ENCODE measurements at regions not wholly inside any gene's neighbourhood (a gene's known extent, or its start where the extent isn't known, plus 50 kb on each side); places are given as distances from the start of the nearest gene placed in this dataset.
"Not testable (repeated sequence)": the region's sequence is repeated elsewhere in the genome, so short reads cannot be mapped to it uniquely, and the experiment has no call there.

DNA sequence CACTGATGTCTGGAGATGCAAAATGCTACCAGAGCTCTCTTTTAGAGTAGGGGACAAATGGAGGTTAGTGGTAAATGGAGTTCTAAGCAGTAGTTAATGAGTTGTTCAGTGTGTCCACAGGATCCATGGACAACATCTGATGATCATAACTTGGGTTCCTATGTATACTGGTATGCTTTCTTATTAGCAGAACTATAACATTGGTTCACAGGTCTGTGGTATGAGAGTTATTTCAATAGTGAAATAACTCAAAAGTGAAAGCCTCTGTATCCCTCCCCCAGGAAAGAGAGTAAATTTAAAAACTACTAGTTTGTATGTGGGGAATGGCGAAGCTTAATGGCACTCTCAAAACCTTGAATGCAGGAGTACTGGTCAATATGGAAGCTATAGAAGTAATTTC lies 363.5 kb upstream of the EMCN start:
- H3K9me3 ChIP-seq (ENCODE audit: control insufficient read depth, insufficient read depth, low read depth, low read length): no peaks in the 10 kb centered on the region

DNA sequence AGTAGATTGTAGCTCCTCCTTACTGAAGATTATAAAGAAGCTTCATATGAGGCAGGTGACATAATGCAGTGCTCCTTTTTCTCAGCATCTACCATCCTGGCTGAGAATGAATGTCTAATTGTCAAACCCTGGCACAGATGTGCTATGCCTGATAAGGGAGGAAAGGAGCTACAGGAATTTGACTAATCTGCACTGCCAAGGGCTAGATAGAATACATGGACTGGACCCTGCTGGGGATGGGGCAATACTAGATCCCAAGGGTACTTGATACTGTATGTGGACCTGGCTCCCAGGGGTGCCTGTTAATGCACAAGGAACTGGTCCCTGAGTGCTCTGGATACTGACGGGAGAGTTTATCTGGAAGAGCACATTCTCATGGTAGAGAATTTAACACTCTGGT lies 362.2 kb upstream of the EMCN start:
- no peaks in the 10 kb centered on the region for H3K36me3 ChIP-seq (ENCODE audit: control insufficient read depth, insufficient read depth, low read length)
- no peak overlapping the region for H3K9ac ChIP-seq (ENCODE audit: low read length)
- H3K27me3 ChIP-seq (ENCODE audit: control insufficient read depth, insufficient read depth, low read length): no peaks in the 10 kb centered on the region
- no peak overlapping the region for H3K27ac ChIP-seq (ENCODE audit: low read depth, low read length)
- H3K4me1 ChIP-seq (ENCODE audit: control insufficient read depth, insufficient read depth, low read length): 0 out of 2 replicates have a peak, but pooled peaks cover 3% of the 10 kb centered on the region
- no peak overlapping the region for H3K4me3 ChIP-seq (ENCODE audit: low read depth, low read length)
- H3K9me3 ChIP-seq (ENCODE audit: control insufficient read depth, insufficient read depth, low read depth, low read length): no peaks in the 10 kb centered on the region

More for the DNA sequence above, 363.5 kb upstream of the EMCN start:
- Histone ChIP-seq H3K4me3 (ENCODE audit: low read depth, low read length) (no peak overlapping the region), H3K36me3 (ENCODE audit: control insufficient read depth, insufficient read depth, low read length) (no peaks in the 10 kb centered on the region), H3K9ac (ENCODE audit: low read length) (no peak overlapping the region), H3K4me1 (ENCODE audit: control insufficient read depth, insufficient read depth, low read length) (0 out of 2 replicates have a peak, but pooled peaks cover 3% of the 10 kb centered on the region), H3K27me3 (ENCODE audit: control insufficient read depth, insufficient read depth, low read length) (no peaks in the 10 kb centered on the region), H3K27ac (ENCODE audit: low read depth, low read length) (no peak overlapping the region)

DNA sequence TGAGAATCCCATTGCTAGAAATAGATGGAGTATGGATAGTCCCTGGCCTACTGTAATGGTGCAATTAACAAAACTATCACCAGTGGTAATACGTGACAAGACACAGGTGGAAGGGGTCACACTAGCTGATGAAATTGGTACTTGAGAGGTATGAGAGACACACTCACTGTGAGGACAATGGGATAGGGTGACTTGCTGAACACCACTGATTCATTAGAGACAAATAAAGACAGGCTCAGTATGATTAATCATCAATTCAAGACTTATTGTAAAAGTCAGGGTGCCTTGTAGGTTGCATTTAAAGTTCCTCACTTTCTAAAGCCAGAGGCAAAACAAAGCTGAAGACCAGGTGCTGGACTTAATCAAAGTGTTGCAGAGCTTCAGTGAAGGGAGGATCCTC lies 361.6 kb upstream of the EMCN start:
- H3K27me3 ChIP-seq (ENCODE audit: control insufficient read depth, insufficient read depth, low read length): no peaks in the 10 kb centered on the region
- H3K4me1 ChIP-seq (ENCODE audit: control insufficient read depth, insufficient read depth, low read length): 0 out of 2 replicates have a peak, but pooled peaks cover 3% of the 10 kb centered on the region
- H3K9me3 ChIP-seq (ENCODE audit: control insufficient read depth, insufficient read depth, low read depth, low read length): no peaks in the 10 kb centered on the region
- no peak overlapping the region for H3K9ac ChIP-seq (ENCODE audit: low read length)
- H3K4me3 ChIP-seq (ENCODE audit: low read depth, low read length): no peak overlapping the region
- no peaks in the 10 kb centered on the region for H3K36me3 ChIP-seq (ENCODE audit: control insufficient read depth, insufficient read depth, low read length)
- H3K27ac ChIP-seq (ENCODE audit: low read depth, low read length): no peak overlapping the region

DNA sequence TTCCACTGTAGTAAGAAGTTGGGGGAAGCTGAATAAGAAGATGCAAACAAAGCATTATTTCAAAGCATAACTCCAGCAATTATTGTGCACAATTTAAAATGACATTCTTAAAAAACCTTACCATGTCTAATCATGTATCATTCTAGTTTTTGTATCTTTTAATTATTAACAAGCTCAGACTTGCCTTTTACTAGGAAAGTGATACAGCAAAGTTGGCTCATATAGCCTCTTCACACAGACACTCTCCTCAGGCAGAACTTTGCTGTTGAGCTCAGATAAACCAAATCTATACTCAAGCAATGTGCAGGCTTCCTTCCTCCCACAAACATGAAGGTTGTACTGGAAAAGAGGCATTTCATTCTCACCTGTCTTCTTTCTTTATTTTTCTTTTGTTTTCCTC lies 358.7 kb upstream of the EMCN start:
- H3K27ac ChIP-seq (ENCODE audit: low read depth, low read length): no peak overlapping the region
- H3K9ac ChIP-seq (ENCODE audit: low read length): no peak overlapping the region
- peaks cover 7% of the 10 kb centered on the region; the same call in 1 of the 2 replicates for H3K4me1 ChIP-seq (ENCODE audit: control insufficient read depth, insufficient read depth, low read length)
- no peaks in the 10 kb centered on the region for H3K27me3 ChIP-seq (ENCODE audit: control insufficient read depth, insufficient read depth, low read length)
- no peaks in the 10 kb centered on the region for H3K36me3 ChIP-seq (ENCODE audit: control insufficient read depth, insufficient read depth, low read length)
- H3K9me3 ChIP-seq (ENCODE audit: control insufficient read depth, insufficient read depth, low read depth, low read length): no peaks in the 10 kb centered on the region
- H3K4me3 ChIP-seq (ENCODE audit: low read depth, low read length): no peak overlapping the region

DNA sequence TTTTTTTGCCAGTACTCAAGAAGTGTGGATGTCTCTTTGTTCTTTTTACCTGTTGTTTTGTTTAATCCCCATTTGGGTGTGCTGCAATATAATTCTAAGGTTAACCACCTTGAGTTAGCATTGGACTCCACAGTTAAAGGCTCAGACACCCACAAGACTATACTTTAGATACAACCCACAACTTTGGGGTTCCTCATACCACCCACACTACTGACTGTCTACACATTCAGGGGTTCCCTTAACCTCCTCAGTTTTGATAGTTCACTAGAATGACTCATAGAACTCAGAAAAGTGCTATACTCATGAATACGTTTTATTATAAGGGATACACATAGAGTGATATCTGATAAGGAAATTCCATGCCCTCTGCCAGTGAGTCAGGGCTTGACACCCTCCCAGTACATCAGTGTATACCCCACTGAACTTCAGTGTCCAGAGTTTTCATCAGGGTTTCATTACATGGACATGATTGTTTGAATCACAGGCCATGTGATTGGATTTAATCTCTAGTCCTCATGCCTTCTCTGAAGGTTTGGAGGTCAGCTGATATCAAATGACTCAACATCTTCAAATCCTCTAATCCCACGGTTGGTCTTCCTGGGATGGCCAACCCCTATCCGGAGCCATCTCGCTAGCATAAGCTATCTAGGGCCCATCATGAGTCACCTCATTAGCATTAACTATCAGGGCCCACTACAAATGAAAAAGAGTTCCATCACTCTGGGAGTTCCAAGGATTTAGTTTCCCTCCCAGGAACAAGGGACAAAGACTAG lies 357.7 kb upstream of the EMCN start:
- Histone ChIP-seq H3K9me3 (ENCODE audit: control insufficient read depth, insufficient read depth, low read depth, low read length) (no peaks in the 10 kb centered on the region), H3K27ac (ENCODE audit: low read depth, low read length) (no peak overlapping the region), H3K4me1 (ENCODE audit: control insufficient read depth, insufficient read depth, low read length) (peaks cover 7% of the 10 kb centered on the region; the same call in 1 of the 2 replicates), H3K9ac (ENCODE audit: low read length) (no peak overlapping the region), H3K36me3 (ENCODE audit: control insufficient read depth, insufficient read depth, low read length) (no peaks in the 10 kb centered on the region), H3K27me3 (ENCODE audit: control insufficient read depth, insufficient read depth, low read length) (no peaks in the 10 kb centered on the region), H3K4me3 (ENCODE audit: low read depth, low read length) (no peak overlapping the region)

DNA sequence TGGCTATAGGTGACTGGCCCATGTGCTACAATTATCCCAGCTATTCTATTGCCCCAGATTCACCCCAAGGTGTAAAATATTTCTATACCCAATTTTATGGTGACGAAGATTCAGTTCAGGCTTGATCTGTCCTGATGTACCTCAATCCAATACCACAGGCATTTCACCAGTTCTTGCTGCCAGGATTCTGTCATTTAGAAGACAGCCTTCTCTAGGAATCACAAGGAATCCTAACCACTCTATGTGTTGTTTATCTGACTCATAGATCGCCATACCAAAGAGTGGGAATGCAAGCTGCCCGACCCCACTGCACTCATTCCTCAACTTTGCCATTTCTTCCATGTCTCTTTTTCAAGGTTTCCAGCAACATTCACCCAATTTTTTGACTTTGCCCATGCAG lies 355.0 kb upstream of the EMCN start:
- Histone ChIP-seq H3K9ac (ENCODE audit: low read length) (no peak overlapping the region), H3K36me3 (ENCODE audit: control insufficient read depth, insufficient read depth, low read length) (no peaks in the 10 kb centered on the region), H3K4me3 (ENCODE audit: low read depth, low read length) (no peak overlapping the region), H3K9me3 (ENCODE audit: control insufficient read depth, insufficient read depth, low read depth, low read length) (no peaks in the 10 kb centered on the region), H3K27ac (ENCODE audit: low read depth, low read length) (no peak overlapping the region), H3K27me3 (ENCODE audit: control insufficient read depth, insufficient read depth, low read length) (no peaks in the 10 kb centered on the region), H3K4me1 (ENCODE audit: control insufficient read depth, insufficient read depth, low read length) (peaks cover 14% of the 10 kb centered on the region; the same call in 1 of the 2 replicates)

DNA sequence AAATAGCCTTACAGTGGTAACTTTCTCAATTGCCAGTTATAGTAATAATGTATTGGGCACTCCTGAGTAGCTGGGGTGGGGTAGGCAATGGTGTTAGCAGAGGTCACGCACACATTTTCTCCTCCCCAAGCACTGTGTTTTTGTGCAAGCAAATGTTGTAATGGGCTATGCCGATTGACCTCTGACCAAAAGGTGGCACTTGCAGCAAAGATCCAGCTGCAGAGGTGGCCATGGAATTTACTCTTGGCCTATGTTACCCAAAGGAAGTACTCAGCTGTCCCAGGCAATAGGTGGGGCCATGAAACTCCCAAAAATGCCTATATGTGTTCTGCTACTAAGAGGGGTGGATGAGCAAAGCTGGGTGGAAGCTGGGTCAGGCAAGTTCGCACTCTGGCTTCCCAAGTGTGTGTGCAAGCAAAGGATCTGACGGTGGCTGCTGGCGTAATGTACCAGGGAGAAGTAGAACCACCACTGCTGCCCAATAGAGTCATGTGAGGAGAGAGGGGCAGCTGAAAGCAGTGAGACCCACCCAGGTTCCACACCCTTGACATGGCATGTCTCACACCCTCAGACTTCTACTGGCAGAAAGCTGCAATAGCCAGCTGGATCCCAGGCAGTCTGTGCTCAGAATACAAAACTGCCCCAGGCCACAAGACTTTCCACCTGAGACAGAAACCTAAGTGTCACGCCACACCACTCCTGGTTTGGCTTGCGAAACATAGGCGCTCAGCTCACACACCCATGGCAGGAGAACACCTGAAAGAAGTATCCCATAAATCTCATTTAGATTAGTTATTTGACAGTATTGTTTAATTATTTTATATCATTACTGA lies 353.3 kb upstream of the EMCN start:
- Histone ChIP-seq H3K4me1 (ENCODE audit: control insufficient read depth, insufficient read depth, low read length) (peaks cover 14% of the 10 kb centered on the region; the same call in 1 of the 2 replicates), H3K36me3 (ENCODE audit: control insufficient read depth, insufficient read depth, low read length) (no peaks in the 10 kb centered on the region), H3K9me3 (ENCODE audit: control insufficient read depth, insufficient read depth, low read depth, low read length) (no peaks in the 10 kb centered on the region), H3K4me3 (ENCODE audit: low read depth, low read length) (no peak overlapping the region), H3K27me3 (ENCODE audit: control insufficient read depth, insufficient read depth, low read length) (no peaks in the 10 kb centered on the region), H3K27ac (ENCODE audit: low read depth, low read length) (no peak overlapping the region), H3K9ac (ENCODE audit: low read length) (no peak overlapping the region)

DNA sequence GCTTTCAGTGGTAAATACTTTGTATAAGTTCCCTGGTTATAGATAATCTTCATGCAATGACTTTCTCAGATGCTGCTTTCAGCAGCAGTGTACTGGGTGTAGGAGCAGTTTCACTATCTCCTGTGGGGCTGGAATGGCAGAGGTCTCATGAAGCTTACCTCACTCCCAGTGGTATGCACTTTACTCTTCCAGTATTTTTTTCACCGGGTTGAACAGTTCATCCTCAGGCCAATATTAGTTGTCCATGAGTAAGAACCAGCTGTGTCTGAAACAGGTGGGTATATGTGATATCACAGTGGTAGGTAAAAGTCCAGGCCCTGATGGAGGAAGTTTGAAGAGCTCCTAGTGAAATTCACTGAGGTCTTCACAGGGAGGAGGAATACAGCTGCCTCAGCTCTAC lies 351.5 kb upstream of the EMCN start:
- Histone ChIP-seq H3K9ac (ENCODE audit: low read length) (no peak overlapping the region), H3K36me3 (ENCODE audit: control insufficient read depth, insufficient read depth, low read length) (no peaks in the 10 kb centered on the region), H3K9me3 (ENCODE audit: control insufficient read depth, insufficient read depth, low read depth, low read length) (no peaks in the 10 kb centered on the region), H3K27me3 (ENCODE audit: control insufficient read depth, insufficient read depth, low read length) (no peaks in the 10 kb centered on the region), H3K4me3 (ENCODE audit: low read depth, low read length) (no peak overlapping the region), H3K27ac (ENCODE audit: low read depth, low read length) (no peak overlapping the region), H3K4me1 (ENCODE audit: control insufficient read depth, insufficient read depth, low read length) (peaks cover 14% of the 10 kb centered on the region; the same call in 1 of the 2 replicates)

DNA sequence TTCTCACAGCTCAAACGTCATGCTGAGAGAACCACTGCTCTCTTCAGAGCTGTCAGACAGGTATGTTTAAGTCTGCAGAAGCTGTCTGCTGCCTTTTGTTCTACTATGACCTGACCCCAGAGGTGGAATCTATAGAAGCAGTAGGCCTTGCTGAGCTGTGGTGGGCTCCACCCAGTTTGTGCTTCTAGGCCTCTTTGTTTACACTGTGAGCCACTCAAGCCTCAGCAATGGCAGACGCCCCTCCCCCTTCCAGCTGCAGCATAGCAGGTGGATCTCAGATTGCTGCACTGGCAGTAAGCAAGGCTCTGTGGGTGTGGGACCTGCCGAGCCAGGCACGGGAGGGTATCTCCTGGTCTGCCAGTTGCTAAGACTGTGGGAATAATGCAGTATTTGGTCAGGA lies 350.5 kb upstream of the EMCN start:
- H3K4me1 ChIP-seq (ENCODE audit: control insufficient read depth, insufficient read depth, low read length): peaks cover 14% of the 10 kb centered on the region; the same call in 1 of the 2 replicates
- not testable (repeated sequence) for H3K27ac ChIP-seq (ENCODE audit: low read depth, low read length); H3K27me3 ChIP-seq (ENCODE audit: control insufficient read depth, insufficient read depth, low read length); H3K9me3 ChIP-seq (ENCODE audit: control insufficient read depth, insufficient read depth, low read depth, low read length); H3K4me3 ChIP-seq (ENCODE audit: low read depth, low read length); H3K9ac ChIP-seq (ENCODE audit: low read length); H3K36me3 ChIP-seq (ENCODE audit: control insufficient read depth, insufficient read depth, low read length)

DNA sequence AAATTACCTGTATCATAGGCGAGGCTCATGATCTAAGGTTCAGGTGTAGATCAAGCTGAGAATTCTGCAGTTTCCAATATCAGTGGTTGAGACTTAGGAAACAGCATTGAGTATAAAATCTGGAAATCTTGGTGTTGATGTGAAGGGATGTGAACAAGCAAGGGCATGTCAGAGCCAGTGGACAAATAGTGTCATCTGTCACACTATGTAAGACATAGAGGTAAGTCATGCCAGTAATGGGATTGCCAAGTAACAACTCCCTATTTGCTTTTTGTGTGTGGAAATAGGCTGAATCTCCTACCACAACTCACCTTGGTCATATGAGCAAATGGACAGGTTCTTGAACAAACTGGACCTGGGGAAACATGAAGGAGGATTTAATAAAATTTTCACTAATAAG lies 334.5 kb upstream of the EMCN start:
- no peak overlapping the region for H3K4me3 ChIP-seq (ENCODE audit: low read depth, low read length)
- H3K9me3 ChIP-seq (ENCODE audit: control insufficient read depth, insufficient read depth, low read depth, low read length): no peaks in the 10 kb centered on the region
- no peaks in the 10 kb centered on the region for H3K27me3 ChIP-seq (ENCODE audit: control insufficient read depth, insufficient read depth, low read length)
- H3K4me1 ChIP-seq (ENCODE audit: control insufficient read depth, insufficient read depth, low read length): peaks cover 7% of the 10 kb centered on the region; the same call in 1 of the 2 replicates
- no peak overlapping the region for H3K9ac ChIP-seq (ENCODE audit: low read length)
- H3K36me3 ChIP-seq (ENCODE audit: control insufficient read depth, insufficient read depth, low read length): no peaks in the 10 kb centered on the region
- no peak overlapping the region for H3K27ac ChIP-seq (ENCODE audit: low read depth, low read length)

DNA sequence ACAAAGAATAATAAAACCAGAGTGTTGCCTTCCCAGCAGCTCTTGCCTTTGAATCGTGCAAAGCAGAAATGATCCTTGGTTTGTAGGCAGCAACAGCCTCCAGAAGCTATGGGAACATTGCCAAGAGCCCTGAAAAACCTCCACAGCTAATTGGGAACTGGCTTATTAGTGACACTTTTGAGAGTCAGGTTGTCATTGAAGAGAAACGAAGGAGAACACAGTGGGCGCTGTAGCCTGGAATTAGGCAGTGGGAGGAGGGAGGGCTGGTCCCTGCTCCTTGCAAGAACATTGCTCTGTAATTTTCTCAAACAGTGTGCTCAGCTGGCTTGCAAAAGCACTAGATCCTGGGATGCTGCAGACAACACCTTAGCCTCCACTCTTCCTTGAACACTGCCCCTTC lies 331.5 kb upstream of the EMCN start:
- H3K36me3 ChIP-seq (ENCODE audit: control insufficient read depth, insufficient read depth, low read length): no peaks in the 10 kb centered on the region
- H3K4me3 ChIP-seq (ENCODE audit: low read depth, low read length): no peak overlapping the region
- H3K9ac ChIP-seq (ENCODE audit: low read length): no peak overlapping the region
- H3K9me3 ChIP-seq (ENCODE audit: control insufficient read depth, insufficient read depth, low read depth, low read length): no peaks in the 10 kb centered on the region
- H3K27me3 ChIP-seq (ENCODE audit: control insufficient read depth, insufficient read depth, low read length): no peaks in the 10 kb centered on the region
- no peak overlapping the region for H3K27ac ChIP-seq (ENCODE audit: low read depth, low read length)
- H3K4me1 ChIP-seq (ENCODE audit: control insufficient read depth, insufficient read depth, low read length): peaks cover 7% of the 10 kb centered on the region; the same call in 1 of the 2 replicates
